Suprapubic skin (tissue), 4 donors: ENCODE measurements at regions not wholly inside any gene's neighbourhood (a gene's known extent, or its start where the extent isn't known, plus 50 kb on each side); places are given as distances from the start of the nearest gene placed in this dataset.

ENCODE experiments used
- CTCF ChIP-seq, 2 donors: fragments of 200-600 bp in 1 of 2; fragments of 450-650 bp in 1 of 2; sonication (generic) in 1 of 2; IDR thresholded peaks; one replicate each; pipeline ENCODE4 v1.5.1; 2016 to 2019; ENCODE audit warnings: antibody characterized with exemption in 2 of 2, mild to moderate bottlenecking in 1 of 2, moderate library complexity in 1 of 2
- EP300 ChIP-seq: sonication (generic); formaldehyde crosslinking; IDR thresholded peaks from one replicate; pipeline ENCODE4 v1.6.1; 2017; ENCODE audit warnings: antibody characterized with exemption
- POLR2AphosphoS5 ChIP-seq, 3 donors: sonication (generic); formaldehyde crosslinking; IDR thresholded peaks; one replicate each; pipeline ENCODE4 v1.6.1; 2017; ENCODE audit warnings: antibody characterized with exemption in 3 of 3

- TF ChIP-seq CTCF (IDR thresholded peaks at IDR 0.05) = no peak
- TF ChIP-seq POLR2AphosphoS5 (IDR thresholded peaks at IDR 0.05) = no peak
- no peak for TF ChIP-seq EP300
Observed at GRCh38 chr5:164153469-164154172, 648.2 kb downstream of the MAT2B start.
